ENCODE measurements at regions not wholly inside any gene's neighbourhood (a gene's known extent, or its start where the extent isn't known, plus 50 kb on each side); places are given as distances from the start of the nearest gene placed in this dataset.

- H3K27ac ChIP-seq (ENCODE audit: low read depth, low read length, poor library complexity, severe bottlenecking), result no peak overlapping the region
- H3K4me1 ChIP-seq (ENCODE audit: insufficient read depth, low read length, poor library complexity, severe bottlenecking), result no peaks in the 10 kb centered on the region
- no peaks in the 10 kb centered on the region for H4K20me1 ChIP-seq (ENCODE audit: insufficient read depth, low read length)
- CTCF ChIA-PET (ENCODE audit: unreplicated experiment), result no interaction called here
- POLR2A ChIA-PET, result interaction anchor here (0.6 kb wide), 1 partner anchor 365 kb away, joined by 4 read pairs; no protein-coding TSS in a partner anchor
- no peaks in the 10 kb centered on the region for H3K9me2 ChIP-seq (ENCODE audit: insufficient read depth, low read length)
- H3K9me3 ChIP-seq (ENCODE audit: low read length), result no peaks in the 10 kb centered on the region
- H3K4me3 ChIP-seq (ENCODE audit: low read depth, low read length, poor library complexity, severe bottlenecking), result no peak overlapping the region
- no peak for DNase-seq (ENCODE audit: low spot score)
- no TSS peak for BruUV-seq (replicated peaks)
- no peak for TF ChIP-seq EZH2phosphoT487 (IDR thresholded peaks at IDR 0.05; ENCODE audit: borderline replicate concordance, low read depth, low read length)
- TF ChIP-seq, protein P1, sequence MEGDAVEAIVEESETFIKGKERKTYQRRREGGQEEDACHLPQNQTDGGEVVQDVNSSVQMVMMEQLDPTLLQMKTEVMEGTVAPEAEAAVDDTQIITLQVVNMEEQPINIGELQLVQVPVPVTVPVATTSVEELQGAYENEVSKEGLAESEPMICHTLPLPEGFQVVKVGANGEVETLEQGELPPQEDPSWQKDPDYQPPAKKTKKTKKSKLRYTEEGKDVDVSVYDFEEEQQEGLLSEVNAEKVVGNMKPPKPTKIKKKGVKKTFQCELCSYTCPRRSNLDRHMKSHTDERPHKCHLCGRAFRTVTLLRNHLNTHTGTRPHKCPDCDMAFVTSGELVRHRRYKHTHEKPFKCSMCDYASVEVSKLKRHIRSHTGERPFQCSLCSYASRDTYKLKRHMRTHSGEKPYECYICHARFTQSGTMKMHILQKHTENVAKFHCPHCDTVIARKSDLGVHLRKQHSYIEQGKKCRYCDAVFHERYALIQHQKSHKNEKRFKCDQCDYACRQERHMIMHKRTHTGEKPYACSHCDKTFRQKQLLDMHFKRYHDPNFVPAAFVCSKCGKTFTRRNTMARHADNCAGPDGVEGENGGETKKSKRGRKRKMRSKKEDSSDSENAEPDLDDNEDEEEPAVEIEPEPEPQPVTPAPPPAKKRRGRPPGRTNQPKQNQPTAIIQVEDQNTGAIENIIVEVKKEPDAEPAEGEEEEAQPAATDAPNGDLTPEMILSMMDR (conservative IDR thresholded peaks at IDR 0.05; ENCODE audit: low read length), result no peak
- no peak overlapping the region for H3K4me2 ChIP-seq (ENCODE audit: low read length)
- intact Hi-C loops (cut with micrococcal nuclease; ENCODE audit: unreplicated experiment), result no loop called here
- H2AFZ ChIP-seq (ENCODE audit: low read length), result no peak overlapping the region
- H3K79me2 ChIP-seq (ENCODE audit: insufficient read depth, low read depth, low read length), result no peaks in the 10 kb centered on the region
- H3K36me3 ChIP-seq (ENCODE audit: insufficient read depth, low read length), result no peaks in the 10 kb centered on the region
Observed at GRCh38 chr11:79520086-79520485, 79.3 kb upstream of the TENM4 start.

DNA sequence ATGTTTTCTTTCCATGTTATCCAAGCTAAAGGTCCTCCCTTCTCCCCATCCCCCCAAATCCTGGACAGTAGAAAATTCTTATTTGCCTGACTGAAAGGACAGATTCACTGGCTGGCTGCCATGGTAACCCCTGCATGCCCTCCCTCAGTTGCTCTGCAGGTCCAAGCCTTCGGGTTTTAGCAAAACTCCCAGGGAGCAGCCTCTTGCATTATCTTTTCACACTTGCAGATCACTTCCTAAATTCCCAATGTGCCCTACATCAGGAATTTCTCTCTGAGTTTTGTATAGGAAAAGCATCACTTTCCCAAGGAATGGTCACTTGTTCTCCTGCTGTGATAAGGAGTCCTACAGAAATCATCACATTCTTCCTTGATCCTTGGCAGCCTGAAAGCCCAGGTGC, 75.0 kb upstream of the TENM4 start:
- H3K79me2 ChIP-seq (ENCODE audit: insufficient read depth, low read depth, low read length), result no peaks in the 10 kb centered on the region
- H3K9me3 ChIP-seq (ENCODE audit: low read length), result no peaks in the 10 kb centered on the region
- no peak overlapping the region for H3K4me3 ChIP-seq (ENCODE audit: low read depth, low read length, poor library complexity, severe bottlenecking)
- no peak overlapping the region for H2AFZ ChIP-seq (ENCODE audit: low read length)
- H3K9me2 ChIP-seq (ENCODE audit: insufficient read depth, low read length), result no peaks in the 10 kb centered on the region
- DNase-seq (ENCODE audit: low spot score), result no peak
- POLR2A ChIA-PET, result no interaction called here
- H3K4me2 ChIP-seq (ENCODE audit: low read length), result no peak overlapping the region
- no peak for TF ChIP-seq EZH2phosphoT487 (IDR thresholded peaks at IDR 0.05; ENCODE audit: borderline replicate concordance, low read depth, low read length)
- TF ChIP-seq, protein P1 (conservative IDR thresholded peaks at IDR 0.05; ENCODE audit: low read length), result no peak
- BruUV-seq (replicated peaks), result no TSS peak
- intact Hi-C loops (cut with micrococcal nuclease; ENCODE audit: unreplicated experiment), result no loop called here
- no peaks in the 10 kb centered on the region for H4K20me1 ChIP-seq (ENCODE audit: insufficient read depth, low read length)
- H3K27ac ChIP-seq (ENCODE audit: low read depth, low read length, poor library complexity, severe bottlenecking), result no peak overlapping the region
- CTCF ChIA-PET (ENCODE audit: unreplicated experiment), result no interaction called here
- no peaks in the 10 kb centered on the region for H3K36me3 ChIP-seq (ENCODE audit: insufficient read depth, low read length)
- H3K4me1 ChIP-seq (ENCODE audit: insufficient read depth, low read length, poor library complexity, severe bottlenecking), result no peaks in the 10 kb centered on the region

DNA sequence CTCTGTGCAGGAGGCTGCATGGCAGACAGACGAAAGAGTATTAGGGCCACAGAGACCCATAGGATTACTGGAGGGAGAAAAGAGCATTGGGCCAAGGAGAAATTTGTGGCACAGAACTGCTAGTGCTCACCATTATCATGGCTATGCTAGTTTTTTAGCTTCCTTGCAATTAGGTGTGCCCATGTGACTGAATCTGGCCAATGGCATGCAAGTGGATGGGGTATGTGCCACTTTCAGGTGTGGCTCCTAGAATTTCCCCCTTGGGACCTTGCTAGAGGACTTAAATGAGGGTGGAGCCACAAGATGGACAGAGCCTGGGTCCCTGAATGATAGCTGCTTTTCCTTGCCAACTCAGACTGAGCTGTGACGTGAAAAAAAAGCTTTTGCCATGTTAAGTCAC, 73.9 kb upstream of the TENM4 start:
- CTCF ChIA-PET (ENCODE audit: unreplicated experiment), result no interaction called here

More for the DNA sequence above, 73.9 kb upstream of the TENM4 start:
- no peak overlapping the region for H3K4me3 ChIP-seq (ENCODE audit: low read depth, low read length, poor library complexity, severe bottlenecking)
- H2AFZ ChIP-seq (ENCODE audit: low read length), result no peak overlapping the region
- BruUV-seq (replicated peaks), result no TSS peak
- TF ChIP-seq EZH2phosphoT487 (IDR thresholded peaks at IDR 0.05; ENCODE audit: borderline replicate concordance, low read depth, low read length), result no peak
- TF ChIP-seq, protein P1 (conservative IDR thresholded peaks at IDR 0.05; ENCODE audit: low read length), result no peak
- no peaks in the 10 kb centered on the region for H4K20me1 ChIP-seq (ENCODE audit: insufficient read depth, low read length)
- intact Hi-C loops (cut with micrococcal nuclease; ENCODE audit: unreplicated experiment), result no loop called here
- no peaks in the 10 kb centered on the region for H3K4me1 ChIP-seq (ENCODE audit: insufficient read depth, low read length, poor library complexity, severe bottlenecking)
- H3K79me2 ChIP-seq (ENCODE audit: insufficient read depth, low read depth, low read length), result no peaks in the 10 kb centered on the region
- H3K9me3 ChIP-seq (ENCODE audit: low read length), result no peaks in the 10 kb centered on the region
- no peak overlapping the region for H3K4me2 ChIP-seq (ENCODE audit: low read length)
- POLR2A ChIA-PET, result no interaction called here
- H3K27ac ChIP-seq (ENCODE audit: low read depth, low read length, poor library complexity, severe bottlenecking), result no peak overlapping the region
- H3K9me2 ChIP-seq (ENCODE audit: insufficient read depth, low read length), result no peaks in the 10 kb centered on the region
- DNase-seq (ENCODE audit: low spot score), result peak; percentile 5
- H3K36me3 ChIP-seq (ENCODE audit: insufficient read depth, low read length), result no peaks in the 10 kb centered on the region
